Ectodermal cell (in vitro differentiated cells): ENCODE measurements at regions not wholly inside any gene's neighbourhood (a gene's known extent, or its start where the extent isn't known, plus 50 kb on each side); places are given as distances from the start of the nearest gene placed in this dataset.

Experiments used
- H3K27ac ChIP-seq: 2 replicates; pipeline ENCODE4 v1.7.0; 2013; ENCODE audit warnings: mild to moderate bottlenecking, low read depth, low read length; ENCODE audit not compliant: insufficient read depth, poor library complexity, severe bottlenecking
- H3K27me3 ChIP-seq: 2 replicates; pipeline ENCODE4 v1.7.0; 2013; ENCODE audit warnings: mild to moderate bottlenecking, low read length; ENCODE audit not compliant: insufficient read depth, control insufficient read depth, poor library complexity, severe bottlenecking
- H3K36me3 ChIP-seq: one replicate; pipeline ENCODE4 v1.7.0; 2013; ENCODE audit warnings: low read length; ENCODE audit not compliant: control insufficient read depth, insufficient read depth
- H3K4me1 ChIP-seq: one replicate; pipeline ENCODE4 v1.7.0; 2013; ENCODE audit warnings: low read length; ENCODE audit not compliant: control insufficient read depth, insufficient read depth
- H3K4me3 ChIP-seq: 2 replicates; pipeline ENCODE4 v1.7.0; 2013; ENCODE audit warnings: low read depth, low read length, control low read depth; ENCODE audit not compliant: insufficient read depth
- H3K9me3 ChIP-seq: 2 replicates; pipeline ENCODE4 v1.7.0; 2013; ENCODE audit warnings: mild to moderate bottlenecking, low read length, moderate library complexity; ENCODE audit not compliant: control insufficient read depth
- WGBS, 2 experiments: methylation state at CpG; one replicate each; pipeline ENCODE4 v1.1.7; 2013; ENCODE audit warnings: missing lambda C conversion rate in 2 of 2; 5-methylcytosine and 5-hydroxymethylcytosine counted together

DNA sequence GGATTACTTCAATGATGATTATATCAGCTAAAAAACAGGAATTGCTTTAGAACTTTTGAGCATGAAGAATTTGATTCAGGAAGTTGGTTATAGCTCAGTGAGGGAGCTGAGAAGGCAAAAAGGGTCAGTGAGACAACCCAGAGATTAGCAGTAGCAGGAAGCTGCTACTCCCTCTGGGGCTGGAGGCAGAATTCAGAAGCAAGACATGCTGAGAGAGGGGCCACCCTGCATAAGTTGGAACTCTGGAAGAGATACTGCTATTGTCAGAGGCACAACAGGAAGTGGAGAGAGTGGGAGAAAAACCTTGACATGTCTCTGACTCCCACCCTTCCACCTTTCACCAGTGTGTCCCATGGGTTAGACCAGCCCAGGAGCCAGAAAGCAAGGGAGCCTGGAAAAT lies 488.7 kb downstream of the ADRA2A start:
- no peaks in the 10 kb centered on the region for H3K27me3 ChIP-seq
- H3K27ac ChIP-seq = no peak overlapping the region
- no peaks in the 10 kb centered on the region for H3K4me1 ChIP-seq
- H3K36me3 ChIP-seq = no peaks in the 10 kb centered on the region
- no peaks in the 10 kb centered on the region for H3K9me3 ChIP-seq
- no peak overlapping the region for H3K4me3 ChIP-seq

DNA sequence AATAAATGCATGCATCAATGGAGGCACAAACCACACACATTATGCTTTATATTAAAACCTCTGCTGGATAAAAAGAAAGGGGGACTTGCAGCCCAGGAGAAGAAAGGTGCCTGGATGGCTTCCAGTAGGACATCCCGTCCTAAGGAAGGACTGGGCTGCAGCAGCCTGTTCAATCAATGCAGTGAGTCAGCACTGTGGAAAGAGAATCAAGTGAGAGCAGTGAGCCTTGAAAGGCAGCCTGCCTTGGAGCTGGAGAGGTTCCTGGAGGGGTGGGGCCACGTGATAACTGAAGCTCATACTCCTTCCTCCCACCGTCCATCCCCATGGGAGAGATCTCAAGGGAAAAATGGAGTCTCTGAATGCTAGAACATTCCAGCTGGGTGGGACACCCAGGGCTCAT lies 501.2 kb downstream of the ADRA2A start:
- Histone ChIP-seq H3K36me3 (no peaks in the 10 kb centered on the region), H3K9me3 (no peaks in the 10 kb centered on the region), H3K4me1 (no peaks in the 10 kb centered on the region), H3K27ac (no peak overlapping the region), H3K27me3 (no peaks in the 10 kb centered on the region), H3K4me3 (no peak overlapping the region)
- 53 to 58% methylated on average over 3 of the region's 3 CpGs for WGBS, 2 experiments

DNA sequence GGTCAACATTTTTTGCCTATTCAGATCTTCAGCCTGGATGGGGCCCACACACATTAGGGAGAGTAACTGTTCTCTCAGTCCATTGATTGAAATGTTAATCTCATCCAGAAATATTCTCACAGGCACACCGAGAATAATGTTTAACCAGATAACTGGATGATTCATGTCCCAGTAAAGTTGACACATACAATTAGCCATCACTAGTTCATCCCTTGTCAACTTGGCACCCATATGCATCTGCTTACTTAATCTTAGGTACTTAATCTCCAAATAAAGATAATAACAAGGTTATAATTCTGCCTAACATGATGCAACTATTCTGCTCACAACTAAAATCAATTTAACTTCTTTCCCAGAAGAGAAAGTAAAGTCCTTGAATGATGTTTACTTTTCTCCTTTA lies 502.6 kb downstream of the ADRA2A start:
- Histone ChIP-seq H3K4me3 (no peak overlapping the region), H3K27me3 (no peaks in the 10 kb centered on the region), H3K4me1 (no peaks in the 10 kb centered on the region), H3K36me3 (no peaks in the 10 kb centered on the region), H3K27ac (no peak overlapping the region), H3K9me3 (no peaks in the 10 kb centered on the region)
- 87 to 91% methylated on average over 1 of the region's 1 CpG for WGBS, 2 experiments

DNA sequence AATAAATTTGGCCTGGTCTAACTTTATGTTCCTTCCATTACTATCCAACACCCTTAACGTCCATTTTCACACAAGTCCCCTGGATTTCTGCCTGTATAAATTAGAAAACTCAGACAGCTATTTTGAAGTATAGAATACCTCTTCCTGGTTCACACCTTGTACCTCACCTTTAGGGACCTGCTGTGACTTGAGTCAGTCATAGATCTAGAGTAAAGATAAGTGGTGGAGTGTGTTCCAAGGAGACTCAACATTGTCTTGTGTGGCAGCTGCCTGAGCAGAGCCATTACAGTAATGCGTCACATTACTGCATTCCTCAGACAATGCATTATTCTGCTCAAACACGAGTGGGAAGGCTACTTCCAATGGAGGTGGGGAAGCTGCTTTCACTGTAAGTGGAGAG lies 513.9 kb downstream of the ADRA2A start:
- no peaks in the 10 kb centered on the region for H3K4me1 ChIP-seq
- WGBS, 2 experiments = 29 to 45% methylated on average over 2 to 3 of the region's 3 CpGs

DNA sequence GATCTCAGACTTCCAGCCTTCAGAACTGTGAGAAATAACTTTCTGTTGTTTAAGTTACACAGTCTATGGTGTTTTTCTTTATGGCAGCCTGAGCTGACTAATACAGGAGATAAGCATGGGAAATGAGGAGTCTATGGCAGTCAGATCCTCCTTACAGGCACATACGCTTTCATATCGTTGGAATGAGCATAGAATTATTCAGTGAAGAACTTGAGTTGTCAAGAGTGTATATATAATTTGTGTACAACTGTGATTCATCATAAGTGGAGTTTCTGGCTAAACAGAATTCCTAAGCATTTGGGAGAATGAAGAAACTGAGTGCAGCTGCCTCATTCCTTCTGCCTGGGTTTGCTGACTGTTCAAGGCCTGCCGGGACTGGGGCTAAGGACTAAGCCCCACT lies 516.7 kb downstream of the ADRA2A start:
- Histone ChIP-seq H3K9me3 (no peaks in the 10 kb centered on the region), H3K27ac (no peak overlapping the region), H3K4me1 (no peaks in the 10 kb centered on the region), H3K4me3 (no peak overlapping the region), H3K36me3 (no peaks in the 10 kb centered on the region), H3K27me3 (no peaks in the 10 kb centered on the region)
- 88 to 94% methylated on average over 3 of the region's 3 CpGs for WGBS, 2 experiments

More for the DNA sequence above, 513.9 kb downstream of the ADRA2A start:
- Histone ChIP-seq H3K4me3 (no peak overlapping the region), H3K36me3 (no peaks in the 10 kb centered on the region), H3K27me3 (no peaks in the 10 kb centered on the region), H3K9me3 (no peaks in the 10 kb centered on the region), H3K27ac (no peak overlapping the region)

DNA sequence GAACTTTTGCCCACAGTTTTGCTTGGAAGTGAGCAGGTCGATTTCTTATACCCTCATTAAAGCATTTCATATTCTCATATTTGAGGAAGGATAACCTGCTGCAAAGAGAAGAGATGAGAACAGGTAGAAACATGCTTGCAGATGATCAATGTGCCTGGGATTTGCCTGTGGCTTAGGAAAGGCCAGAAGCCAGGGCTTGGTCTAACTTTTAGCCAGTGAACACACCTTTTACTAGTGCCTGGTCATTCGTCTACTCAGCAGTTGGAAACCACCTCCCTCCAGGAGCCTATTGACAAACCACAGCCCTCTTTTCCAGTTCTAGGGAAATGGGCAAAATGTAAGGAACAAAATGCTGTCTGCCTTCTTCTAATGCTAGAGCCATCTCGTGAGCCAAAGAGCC lies 518.3 kb downstream of the ADRA2A start:
- 91 to 95% methylated on average over 2 to 3 of the region's 3 CpGs for WGBS, 2 experiments
- no peak overlapping the region for H3K27ac ChIP-seq
- no peaks in the 10 kb centered on the region for H3K36me3 ChIP-seq
- H3K27me3 ChIP-seq = no peaks in the 10 kb centered on the region
- H3K4me1 ChIP-seq = no peaks in the 10 kb centered on the region
- no peaks in the 10 kb centered on the region for H3K9me3 ChIP-seq
- H3K4me3 ChIP-seq = no peak overlapping the region

DNA sequence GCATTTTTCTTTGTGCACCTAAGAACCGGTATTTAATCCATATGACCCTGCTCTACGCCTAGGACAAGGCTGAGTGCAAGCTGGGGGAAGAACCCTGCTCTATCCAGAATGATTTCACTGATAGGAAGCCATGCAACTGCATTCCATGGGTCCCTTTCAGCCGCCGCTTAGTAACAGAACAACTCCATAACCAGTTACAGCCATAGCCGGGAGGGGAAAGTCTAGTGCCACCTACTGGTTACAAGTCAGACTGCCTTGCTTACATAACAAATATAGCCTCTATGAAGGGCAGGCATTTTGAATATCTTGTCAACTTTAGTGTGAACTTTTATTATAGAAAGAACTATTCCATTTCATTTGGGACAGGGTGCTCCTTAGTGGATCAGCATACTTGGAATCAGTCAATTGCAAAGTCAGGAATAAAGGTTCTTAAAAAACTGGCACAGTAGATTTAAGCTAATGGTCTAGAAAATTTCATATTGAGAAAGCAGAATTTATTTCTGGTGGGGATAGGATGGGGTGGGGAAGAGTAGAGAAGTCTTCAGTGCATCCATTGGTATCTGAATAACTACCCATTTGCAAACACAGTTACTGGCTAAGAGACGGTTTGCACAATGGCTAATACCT lies 521.7 kb downstream of the ADRA2A start:
- Histone ChIP-seq H3K9me3 (no peaks in the 10 kb centered on the region), H3K36me3 (no peaks in the 10 kb centered on the region), H3K27ac (no peak overlapping the region), H3K27me3 (no peaks in the 10 kb centered on the region), H3K4me1 (no peaks in the 10 kb centered on the region), H3K4me3 (no peak overlapping the region)
- 39 to 41% methylated on average over 6 of the region's 6 CpGs for WGBS, 2 experiments

DNA sequence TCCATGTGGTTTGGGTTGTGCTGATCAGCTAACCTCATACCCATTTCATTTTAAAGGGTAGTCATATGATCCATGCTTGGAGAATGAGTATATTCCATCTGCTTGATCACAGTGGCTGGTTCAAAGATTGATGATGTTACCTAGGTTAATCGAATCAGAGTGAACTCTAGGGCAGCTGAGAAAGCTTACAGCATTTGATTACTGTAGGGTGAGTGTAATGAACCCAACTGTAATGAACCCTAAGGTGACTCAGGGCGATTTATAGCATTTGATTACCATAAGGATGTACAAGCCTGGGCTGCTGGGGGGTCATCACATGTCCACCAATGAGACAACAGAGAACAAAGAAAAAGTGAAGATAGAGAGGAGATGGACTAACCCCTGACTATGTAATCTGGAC lies 523.1 kb downstream of the ADRA2A start:
- Histone ChIP-seq H3K9me3 (no peaks in the 10 kb centered on the region), H3K4me3 (no peak overlapping the region), H3K4me1 (no peaks in the 10 kb centered on the region), H3K27me3 (no peaks in the 10 kb centered on the region), H3K36me3 (no peaks in the 10 kb centered on the region), H3K27ac (no peak overlapping the region)
- WGBS, 2 experiments = 91 to 93% methylated on average over 2 of the region's 2 CpGs

DNA sequence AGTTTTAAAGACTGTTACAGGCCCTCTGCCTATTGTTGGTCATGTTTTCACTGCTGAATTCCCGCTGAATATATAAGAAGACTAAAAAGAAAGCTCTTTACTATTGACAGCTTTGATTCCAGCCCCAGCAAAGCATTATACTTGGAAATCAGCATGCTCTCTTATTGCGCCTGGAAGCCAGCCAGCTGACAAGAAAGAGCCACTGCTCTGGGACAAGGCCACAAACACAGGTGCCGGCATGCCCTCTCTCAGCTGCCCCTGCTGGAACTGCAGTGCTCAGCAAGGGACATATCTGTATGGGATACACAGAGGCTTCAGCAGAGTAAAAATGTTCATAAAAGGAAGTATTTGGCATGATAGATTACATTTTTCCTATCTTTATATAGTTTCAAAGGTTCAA lies 523.9 kb downstream of the ADRA2A start:
- Histone ChIP-seq H3K9me3 (no peaks in the 10 kb centered on the region), H3K36me3 (no peaks in the 10 kb centered on the region), H3K27me3 (no peaks in the 10 kb centered on the region), H3K4me3 (no peak overlapping the region), H3K27ac (no peak overlapping the region), H3K4me1 (no peaks in the 10 kb centered on the region)
- 62 to 64% methylated on average over 3 of the region's 3 CpGs for WGBS, 2 experiments

DNA sequence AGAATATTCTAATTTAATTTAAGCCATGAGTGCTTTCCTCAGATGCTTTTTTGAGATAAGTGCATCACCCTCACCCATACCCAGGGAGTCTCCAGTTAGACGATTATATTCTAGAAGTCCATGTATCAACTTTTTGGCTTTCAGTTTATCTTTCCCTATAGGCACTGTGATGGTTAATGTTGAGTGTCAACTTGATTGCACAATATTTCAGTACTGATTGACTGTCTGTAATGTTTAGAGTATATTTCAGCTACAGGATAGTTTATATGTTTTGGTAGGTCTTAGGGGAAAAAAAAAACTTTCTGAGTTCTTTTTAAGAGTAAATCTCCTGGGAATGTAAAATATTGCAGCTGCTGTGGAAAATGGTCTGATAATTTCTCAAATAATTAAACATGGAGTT lies 535.4 kb downstream of the ADRA2A start:
- Histone ChIP-seq H3K4me3 (no peak overlapping the region), H3K4me1 (no peaks in the 10 kb centered on the region), H3K9me3 (no peaks in the 10 kb centered on the region), H3K27ac (no peak overlapping the region), H3K36me3 (no peaks in the 10 kb centered on the region), H3K27me3 (no peaks in the 10 kb centered on the region)
- 86 to 93% methylated on average over 1 of the region's 1 CpG for WGBS, 2 experiments

DNA sequence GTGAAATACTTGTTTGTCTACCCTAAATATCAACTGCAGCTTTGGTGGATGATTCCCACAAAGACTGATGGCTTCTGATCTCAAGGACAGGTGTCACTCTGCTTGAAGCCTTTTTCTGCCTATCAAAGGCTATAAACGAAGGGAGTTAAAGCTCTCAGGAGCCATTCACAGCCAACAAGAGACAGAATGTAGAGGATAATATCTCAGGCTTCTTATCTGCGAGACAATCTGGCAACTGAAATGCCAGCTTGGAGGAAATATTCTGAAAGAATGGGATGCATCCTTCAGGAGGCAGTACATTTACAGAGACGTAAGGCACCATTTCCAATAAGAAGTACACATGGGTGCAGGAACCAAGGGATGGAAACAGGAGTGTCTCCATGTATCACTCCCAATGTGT lies 549.4 kb downstream of the GPAM start:
- Histone ChIP-seq H3K36me3 (no peaks in the 10 kb centered on the region), H3K4me3 (no peak overlapping the region), H3K27me3 (no peaks in the 10 kb centered on the region), H3K9me3 (no peaks in the 10 kb centered on the region), H3K4me1 (no peaks in the 10 kb centered on the region), H3K27ac (no peak overlapping the region)
- WGBS, 2 experiments = 92 to 95% methylated on average over 3 of the region's 3 CpGs
